ENCODE measurements at regions not wholly inside any gene's neighbourhood (a gene's known extent, or its start where the extent isn't known, plus 50 kb on each side); places are given as distances from the start of the nearest gene placed in this dataset.

DNA sequence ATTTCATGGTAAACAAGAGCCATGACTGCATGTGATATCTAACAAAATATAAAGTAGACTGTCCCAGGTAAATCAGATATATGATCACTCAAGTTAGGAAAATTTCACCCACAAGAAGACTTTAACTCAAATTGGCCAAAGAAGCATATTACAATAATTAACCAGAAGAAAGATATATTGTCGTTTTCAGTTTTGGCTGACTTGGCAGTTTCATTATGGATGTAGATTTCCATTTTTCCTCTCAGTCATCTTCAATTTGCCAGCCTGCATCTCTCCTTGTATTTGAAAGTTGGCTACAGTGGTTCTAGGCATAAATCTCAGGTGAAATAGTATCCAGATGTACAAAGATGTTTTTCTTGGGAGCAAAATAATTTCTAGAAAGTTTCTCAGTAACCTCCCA is 761.6 kb downstream of the LRFN5 start:
- TF ChIP-seq, protein P1, sequence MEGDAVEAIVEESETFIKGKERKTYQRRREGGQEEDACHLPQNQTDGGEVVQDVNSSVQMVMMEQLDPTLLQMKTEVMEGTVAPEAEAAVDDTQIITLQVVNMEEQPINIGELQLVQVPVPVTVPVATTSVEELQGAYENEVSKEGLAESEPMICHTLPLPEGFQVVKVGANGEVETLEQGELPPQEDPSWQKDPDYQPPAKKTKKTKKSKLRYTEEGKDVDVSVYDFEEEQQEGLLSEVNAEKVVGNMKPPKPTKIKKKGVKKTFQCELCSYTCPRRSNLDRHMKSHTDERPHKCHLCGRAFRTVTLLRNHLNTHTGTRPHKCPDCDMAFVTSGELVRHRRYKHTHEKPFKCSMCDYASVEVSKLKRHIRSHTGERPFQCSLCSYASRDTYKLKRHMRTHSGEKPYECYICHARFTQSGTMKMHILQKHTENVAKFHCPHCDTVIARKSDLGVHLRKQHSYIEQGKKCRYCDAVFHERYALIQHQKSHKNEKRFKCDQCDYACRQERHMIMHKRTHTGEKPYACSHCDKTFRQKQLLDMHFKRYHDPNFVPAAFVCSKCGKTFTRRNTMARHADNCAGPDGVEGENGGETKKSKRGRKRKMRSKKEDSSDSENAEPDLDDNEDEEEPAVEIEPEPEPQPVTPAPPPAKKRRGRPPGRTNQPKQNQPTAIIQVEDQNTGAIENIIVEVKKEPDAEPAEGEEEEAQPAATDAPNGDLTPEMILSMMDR (tag by site-specific recombination; IDR thresholded peaks at IDR 0.05): no peak
- TF ChIP-seq, protein P2, sequence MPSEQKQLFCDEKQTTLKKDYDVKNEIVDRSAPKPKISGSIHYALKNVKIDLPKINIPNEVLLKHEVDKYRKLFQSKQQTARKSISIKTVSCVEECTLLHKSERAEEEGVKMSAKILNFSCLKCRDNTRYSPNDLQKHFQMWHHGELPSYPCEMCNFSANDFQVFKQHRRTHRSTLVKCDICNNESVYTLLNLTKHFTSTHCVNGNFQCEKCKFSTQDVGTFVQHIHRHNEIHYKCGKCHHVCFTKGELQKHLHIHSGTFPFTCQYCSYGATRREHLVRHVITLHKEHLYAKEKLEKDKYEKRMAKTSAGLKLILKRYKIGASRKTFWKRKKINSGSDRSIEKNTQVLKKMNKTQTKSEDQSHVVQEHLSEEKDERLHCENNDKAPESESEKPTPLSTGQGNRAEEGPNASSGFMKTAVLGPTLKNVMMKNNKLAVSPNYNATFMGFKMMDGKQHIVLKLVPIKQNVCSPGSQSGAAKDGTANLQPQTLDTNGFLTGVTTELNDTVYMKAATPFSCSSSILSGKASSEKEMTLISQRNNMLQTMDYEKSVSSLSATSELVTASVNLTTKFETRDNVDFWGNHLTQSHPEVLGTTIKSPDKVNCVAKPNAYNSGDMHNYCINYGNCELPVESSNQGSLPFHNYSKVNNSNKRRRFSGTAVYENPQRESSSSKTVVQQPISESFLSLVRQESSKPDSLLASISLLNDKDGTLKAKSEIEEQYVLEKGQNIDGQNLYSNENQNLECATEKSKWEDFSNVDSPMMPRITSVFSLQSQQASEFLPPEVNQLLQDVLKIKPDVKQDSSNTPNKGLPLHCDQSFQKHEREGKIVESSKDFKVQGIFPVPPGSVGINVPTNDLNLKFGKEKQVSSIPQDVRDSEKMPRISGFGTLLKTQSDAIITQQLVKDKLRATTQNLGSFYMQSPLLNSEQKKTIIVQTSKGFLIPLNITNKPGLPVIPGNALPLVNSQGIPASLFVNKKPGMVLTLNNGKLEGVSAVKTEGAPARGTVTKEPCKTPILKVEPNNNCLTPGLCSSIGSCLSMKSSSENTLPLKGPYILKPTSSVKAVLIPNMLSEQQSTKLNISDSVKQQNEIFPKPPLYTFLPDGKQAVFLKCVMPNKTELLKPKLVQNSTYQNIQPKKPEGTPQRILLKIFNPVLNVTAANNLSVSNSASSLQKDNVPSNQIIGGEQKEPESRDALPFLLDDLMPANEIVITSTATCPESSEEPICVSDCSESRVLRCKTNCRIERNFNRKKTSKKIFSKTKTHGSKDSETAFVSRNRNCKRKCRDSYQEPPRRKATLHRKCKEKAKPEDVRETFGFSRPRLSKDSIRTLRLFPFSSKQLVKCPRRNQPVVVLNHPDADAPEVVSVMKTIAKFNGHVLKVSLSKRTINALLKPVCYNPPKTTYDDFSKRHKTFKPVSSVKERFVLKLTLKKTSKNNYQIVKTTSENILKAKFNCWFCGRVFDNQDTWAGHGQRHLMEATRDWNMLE (tag by site-specific recombination; conservative IDR thresholded peaks at IDR 0.05; ENCODE audit: low read depth): no peak
- TF ChIP-seq MYNN (tag by site-specific recombination; IDR thresholded peaks at IDR 0.05; ENCODE audit: borderline replicate concordance) (no peak), ZNF311 (tag by site-specific recombination; IDR thresholded peaks at IDR 0.05; ENCODE audit: borderline replicate concordance) (no peak), ZNF266 (tag by site-specific recombination; IDR thresholded peaks at IDR 0.05; ENCODE audit: low read depth) (no peak), ZNF514 (tag by site-specific recombination; IDR thresholded peaks at IDR 0.05) (no peak), ZNF24 (tag by site-specific recombination; IDR thresholded peaks at IDR 0.05) (no peak), ZNF274 (IDR thresholded peaks at IDR 0.05; ENCODE audit: low read length) (no peak), ZNF274 (tag by site-specific recombination; IDR thresholded peaks at IDR 0.05; ENCODE audit: borderline replicate concordance) (no peak), ZNF221 (tag by site-specific recombination; IDR thresholded peaks at IDR 0.05; ENCODE audit: borderline replicate concordance) (no peak), TCF7L2 (IDR thresholded peaks at IDR 0.05; ENCODE audit: borderline replicate concordance, low read depth, low read length) (no peak), ZNF473 (tag by site-specific recombination; IDR thresholded peaks at IDR 0.05) (no peak), YY2 (tag by site-specific recombination; IDR thresholded peaks at IDR 0.05) (no peak), ZFP69B (tag by site-specific recombination; IDR thresholded peaks at IDR 0.05) (no peak)
- TF ChIP-seq, protein P3, sequence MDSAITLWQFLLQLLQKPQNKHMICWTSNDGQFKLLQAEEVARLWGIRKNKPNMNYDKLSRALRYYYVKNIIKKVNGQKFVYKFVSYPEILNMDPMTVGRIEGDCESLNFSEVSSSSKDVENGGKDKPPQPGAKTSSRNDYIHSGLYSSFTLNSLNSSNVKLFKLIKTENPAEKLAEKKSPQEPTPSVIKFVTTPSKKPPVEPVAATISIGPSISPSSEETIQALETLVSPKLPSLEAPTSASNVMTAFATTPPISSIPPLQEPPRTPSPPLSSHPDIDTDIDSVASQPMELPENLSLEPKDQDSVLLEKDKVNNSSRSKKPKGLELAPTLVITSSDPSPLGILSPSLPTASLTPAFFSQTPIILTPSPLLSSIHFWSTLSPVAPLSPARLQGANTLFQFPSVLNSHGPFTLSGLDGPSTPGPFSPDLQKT (IDR thresholded peaks at IDR 0.05; ENCODE audit: borderline replicate concordance, low read depth, low read length): no peak

Measured in HEK293 (cell line).